ENCODE measurements at regions not wholly inside any gene's neighbourhood (a gene's known extent, or its start where the extent isn't known, plus 50 kb on each side); places are given as distances from the start of the nearest gene placed in this dataset.

DNA sequence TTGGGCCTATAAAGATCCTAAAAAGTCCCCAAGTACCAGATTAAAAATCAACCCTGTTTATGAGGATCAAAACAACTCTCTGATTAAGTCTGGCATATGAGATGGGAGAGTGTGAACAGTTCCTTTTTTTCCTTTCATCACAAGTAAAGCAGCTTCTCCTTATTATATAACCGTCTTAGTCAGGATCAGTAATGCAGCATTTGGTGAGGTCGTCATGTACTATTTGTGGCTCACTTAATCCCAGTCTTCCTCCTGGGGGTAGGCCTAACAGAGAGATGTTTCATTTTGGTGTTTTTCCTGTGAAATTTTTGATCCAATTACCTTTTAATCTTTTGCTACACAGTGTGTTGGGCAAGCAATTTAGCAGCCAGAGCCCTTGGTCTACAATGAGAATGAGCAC is 333.1 kb upstream of the KCNMB2 start:
- TF ChIP-seq, protein P1, sequence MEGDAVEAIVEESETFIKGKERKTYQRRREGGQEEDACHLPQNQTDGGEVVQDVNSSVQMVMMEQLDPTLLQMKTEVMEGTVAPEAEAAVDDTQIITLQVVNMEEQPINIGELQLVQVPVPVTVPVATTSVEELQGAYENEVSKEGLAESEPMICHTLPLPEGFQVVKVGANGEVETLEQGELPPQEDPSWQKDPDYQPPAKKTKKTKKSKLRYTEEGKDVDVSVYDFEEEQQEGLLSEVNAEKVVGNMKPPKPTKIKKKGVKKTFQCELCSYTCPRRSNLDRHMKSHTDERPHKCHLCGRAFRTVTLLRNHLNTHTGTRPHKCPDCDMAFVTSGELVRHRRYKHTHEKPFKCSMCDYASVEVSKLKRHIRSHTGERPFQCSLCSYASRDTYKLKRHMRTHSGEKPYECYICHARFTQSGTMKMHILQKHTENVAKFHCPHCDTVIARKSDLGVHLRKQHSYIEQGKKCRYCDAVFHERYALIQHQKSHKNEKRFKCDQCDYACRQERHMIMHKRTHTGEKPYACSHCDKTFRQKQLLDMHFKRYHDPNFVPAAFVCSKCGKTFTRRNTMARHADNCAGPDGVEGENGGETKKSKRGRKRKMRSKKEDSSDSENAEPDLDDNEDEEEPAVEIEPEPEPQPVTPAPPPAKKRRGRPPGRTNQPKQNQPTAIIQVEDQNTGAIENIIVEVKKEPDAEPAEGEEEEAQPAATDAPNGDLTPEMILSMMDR (IDR thresholded peaks at IDR 0.05; ENCODE audit: insufficient read depth in 1 of 2, low read depth in 1 of 2, low read length in 1 of 2, severe bottlenecking in 1 of 2, unreplicated experiment in 1 of 2) = no peak
- H3K9me3 ChIP-seq = no peaks in the 10 kb centered on the region
- ChIA-PET POLR2A (no interaction called here), CTCF (no interaction called here)
- H3K4me3 Mint-ChIP-seq (ENCODE audit: unreplicated experiment) = no peak overlapping the region
- no peaks in the 10 kb centered on the region for H3K27me3 Mint-ChIP-seq (ENCODE audit: insufficient read depth, unreplicated experiment)
- no peaks in the 10 kb centered on the region for H3K36me3 ChIP-seq (ENCODE audit: control insufficient read depth, insufficient read depth, low read length)
- no peaks in the 10 kb centered on the region for H3K4me1 ChIP-seq
- no peaks in the 10 kb centered on the region for H3K4me1 Mint-ChIP-seq (ENCODE audit: low read depth, unreplicated experiment)
- H3K4me3 ChIP-seq (ENCODE audit: low read depth, low read length) = no peak overlapping the region
- no peaks in the 10 kb centered on the region for H3K36me3 Mint-ChIP-seq (ENCODE audit: insufficient read depth, unreplicated experiment)
- no peaks in the 10 kb centered on the region for H3K9me3 Mint-ChIP-seq (ENCODE audit: unreplicated experiment)
- H3K27ac Mint-ChIP-seq (ENCODE audit: unreplicated experiment) = no peak overlapping the region
- BruUV-seq (replicated peaks) = no TSS peak
- no peak for DNase-seq
- intact Hi-C loops (cut with micrococcal nuclease; ENCODE audit: unreplicated experiment) = no loop called here
- no peaks in the 10 kb centered on the region for H3K27me3 ChIP-seq (replicated peaks; ENCODE audit: control insufficient read depth, insufficient read depth, low read length)

DNA sequence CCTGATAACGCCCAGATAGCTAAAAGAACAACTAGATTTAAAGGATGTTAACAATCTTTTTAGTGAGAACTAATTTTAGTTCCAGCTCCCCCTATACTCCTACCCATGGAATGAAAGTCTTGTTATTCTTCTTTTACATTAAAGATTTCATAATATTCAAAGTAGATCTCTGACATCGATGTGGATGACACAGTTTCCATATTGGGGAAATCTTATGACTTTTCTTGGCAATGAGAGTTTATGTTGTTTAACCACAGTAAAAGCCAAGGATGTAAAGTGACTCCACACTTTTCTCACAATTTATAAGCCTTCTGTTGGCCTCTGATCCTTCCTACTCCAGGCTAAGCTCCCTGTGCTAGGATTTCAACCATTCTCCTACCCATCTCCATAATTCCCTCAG is 332.6 kb upstream of the KCNMB2 start:
- H3K4me1 Mint-ChIP-seq (ENCODE audit: low read depth, unreplicated experiment) = peaks cover 4% of the 10 kb centered on the region
- no peak overlapping the region for H3K4me3 ChIP-seq (ENCODE audit: low read depth, low read length)
- POLR2A ChIA-PET = no interaction called here

DNA sequence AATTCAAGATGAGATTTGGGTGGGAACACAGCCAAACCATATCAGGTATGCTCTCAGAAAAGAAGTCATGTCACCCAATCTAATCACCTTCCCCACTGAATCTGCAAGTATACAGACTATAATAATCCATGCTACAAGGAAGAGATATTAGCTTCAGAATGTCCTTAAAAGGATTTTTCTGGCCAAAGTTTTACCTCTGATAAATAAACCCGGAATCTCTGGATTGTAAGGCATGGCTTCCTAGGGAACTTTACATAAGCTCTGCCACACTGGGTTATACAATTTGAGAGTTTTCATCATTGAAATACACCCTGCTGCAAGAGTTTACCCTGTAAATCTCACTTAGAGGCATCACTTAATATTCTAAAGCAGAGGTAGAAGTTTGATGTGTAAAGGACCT is 330.5 kb upstream of the KCNMB2 start:
- Histone ChIP-seq H3K4me1 (no peaks in the 10 kb centered on the region), H3K27me3 (replicated peaks; ENCODE audit: control insufficient read depth, insufficient read depth, low read length) (no peaks in the 10 kb centered on the region), H3K9me3 (no peaks in the 10 kb centered on the region), H3K4me3 (ENCODE audit: low read depth, low read length) (no peak overlapping the region), H3K36me3 (ENCODE audit: control insufficient read depth, insufficient read depth, low read length) (no peaks in the 10 kb centered on the region)
- POLR2A ChIA-PET = no interaction called here
- intact Hi-C loops (cut with micrococcal nuclease; ENCODE audit: unreplicated experiment) = no loop called here
- no peaks in the 10 kb centered on the region for H3K9me3 Mint-ChIP-seq (ENCODE audit: unreplicated experiment)
- CTCF ChIA-PET = no interaction called here
- H3K36me3 Mint-ChIP-seq (ENCODE audit: insufficient read depth, unreplicated experiment) = peaks cover 6% of the 10 kb centered on the region
- peaks cover 11% of the 10 kb centered on the region for H3K4me1 Mint-ChIP-seq (ENCODE audit: low read depth, unreplicated experiment)
- TF ChIP-seq, protein P1 (IDR thresholded peaks at IDR 0.05; ENCODE audit: insufficient read depth in 1 of 2, low read depth in 1 of 2, low read length in 1 of 2, severe bottlenecking in 1 of 2, unreplicated experiment in 1 of 2) = no peak
- DNase-seq = no peak
- BruUV-seq (replicated peaks) = no TSS peak
- no peaks in the 10 kb centered on the region for H3K27me3 Mint-ChIP-seq (ENCODE audit: insufficient read depth, unreplicated experiment)
- H3K27ac Mint-ChIP-seq (ENCODE audit: unreplicated experiment) = no peak overlapping the region
- no peak overlapping the region for H3K4me3 Mint-ChIP-seq (ENCODE audit: unreplicated experiment)

More for the DNA sequence above, 332.6 kb upstream of the KCNMB2 start:
- Mint-ChIP-seq H3K9me3 (ENCODE audit: unreplicated experiment) (no peaks in the 10 kb centered on the region), H3K27me3 (ENCODE audit: insufficient read depth, unreplicated experiment) (no peaks in the 10 kb centered on the region), H3K27ac (ENCODE audit: unreplicated experiment) (no peak overlapping the region), H3K4me3 (ENCODE audit: unreplicated experiment) (no peak overlapping the region), H3K36me3 (ENCODE audit: insufficient read depth, unreplicated experiment) (peaks cover 4% of the 10 kb centered on the region)
- no peaks in the 10 kb centered on the region for H3K36me3 ChIP-seq (ENCODE audit: control insufficient read depth, insufficient read depth, low read length)
- intact Hi-C loops (cut with micrococcal nuclease; ENCODE audit: unreplicated experiment) = no loop called here
- no TSS peak for BruUV-seq (replicated peaks)
- H3K4me1 ChIP-seq = no peaks in the 10 kb centered on the region
- DNase-seq = no peak
- no peaks in the 10 kb centered on the region for H3K27me3 ChIP-seq (replicated peaks; ENCODE audit: control insufficient read depth, insufficient read depth, low read length)
- TF ChIP-seq, protein P1 (IDR thresholded peaks at IDR 0.05; ENCODE audit: insufficient read depth in 1 of 2, low read depth in 1 of 2, low read length in 1 of 2, severe bottlenecking in 1 of 2, unreplicated experiment in 1 of 2) = no peak
- no peaks in the 10 kb centered on the region for H3K9me3 ChIP-seq
- CTCF ChIA-PET = no interaction called here

All from Caco-2 (cell line).